SK-N-SH (cell line): ENCODE measurements at regions not wholly inside any gene's neighbourhood (a gene's known extent, or its start where the extent isn't known, plus 50 kb on each side); places are given as distances from the start of the nearest gene placed in this dataset.

Experiments used
- EP300 ChIP-seq, 2 experiments: IDR thresholded peaks; 2 replicates each; pipeline versions ENCODE4 v1.4.0 to v1.6.1; 2012; ENCODE audit warnings: borderline replicate concordance in 1 of 2, low read depth in 1 of 2, low read length in 1 of 2
- GATA2 ChIP-seq: sonication (generic); formaldehyde crosslinking; IDR thresholded peaks from 2 replicates; pipeline ENCODE4 v1.5.0; 2020; ENCODE audit warnings: mild to moderate bottlenecking, missing genetic modification reagents
- POLR2AphosphoS5 ChIP-seq: IDR thresholded peaks from 2 replicates; pipeline ENCODE4 v1.6.1; 2012; ENCODE audit warnings: low read depth, low read length
- TF ChIP-seq, protein P1 (sequence below): fragments of 200-600 bp; sonication (generic); IDR thresholded peaks from 2 replicates; pipeline ENCODE4 v1.6.1; 2017; ENCODE audit warnings: antibody characterized with exemption, mild to moderate bottlenecking, moderate library complexity

DNA sequence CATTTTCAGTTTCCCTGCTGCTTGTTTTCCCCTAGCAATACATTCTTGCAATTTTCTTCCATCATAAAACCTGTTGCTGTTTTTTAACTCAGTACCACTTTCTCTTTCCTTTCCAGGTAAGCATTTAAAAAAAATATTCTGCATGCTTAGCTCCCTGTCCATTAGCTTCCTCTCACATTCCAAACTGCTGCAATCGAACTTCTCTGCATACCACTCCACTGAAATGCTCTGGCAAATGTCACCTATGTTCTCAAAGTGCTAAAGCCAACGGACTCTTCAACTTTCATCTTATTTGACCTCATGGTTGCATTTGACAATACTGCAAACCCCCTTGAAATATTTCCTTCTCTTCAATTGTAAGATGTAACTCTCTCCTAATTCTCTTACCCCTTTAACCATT lies 192.7 kb downstream of the ANAPC10 start:
- TF ChIP-seq EP300 (IDR thresholded peaks at IDR 0.05; ENCODE audit: borderline replicate concordance in 1 of 2, low read depth in 1 of 2, low read length in 1 of 2) (no peak), POLR2AphosphoS5 (no peak), GATA2 (no peak)
- TF ChIP-seq, protein P1, sequence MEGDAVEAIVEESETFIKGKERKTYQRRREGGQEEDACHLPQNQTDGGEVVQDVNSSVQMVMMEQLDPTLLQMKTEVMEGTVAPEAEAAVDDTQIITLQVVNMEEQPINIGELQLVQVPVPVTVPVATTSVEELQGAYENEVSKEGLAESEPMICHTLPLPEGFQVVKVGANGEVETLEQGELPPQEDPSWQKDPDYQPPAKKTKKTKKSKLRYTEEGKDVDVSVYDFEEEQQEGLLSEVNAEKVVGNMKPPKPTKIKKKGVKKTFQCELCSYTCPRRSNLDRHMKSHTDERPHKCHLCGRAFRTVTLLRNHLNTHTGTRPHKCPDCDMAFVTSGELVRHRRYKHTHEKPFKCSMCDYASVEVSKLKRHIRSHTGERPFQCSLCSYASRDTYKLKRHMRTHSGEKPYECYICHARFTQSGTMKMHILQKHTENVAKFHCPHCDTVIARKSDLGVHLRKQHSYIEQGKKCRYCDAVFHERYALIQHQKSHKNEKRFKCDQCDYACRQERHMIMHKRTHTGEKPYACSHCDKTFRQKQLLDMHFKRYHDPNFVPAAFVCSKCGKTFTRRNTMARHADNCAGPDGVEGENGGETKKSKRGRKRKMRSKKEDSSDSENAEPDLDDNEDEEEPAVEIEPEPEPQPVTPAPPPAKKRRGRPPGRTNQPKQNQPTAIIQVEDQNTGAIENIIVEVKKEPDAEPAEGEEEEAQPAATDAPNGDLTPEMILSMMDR = no peak
